Hematopoietic multipotent progenitor cell treated with erythropoietin and hydrocortisone succinate and interleukin-3 and kit ligand, for 8 days (in vitro differentiated cells): ENCODE measurements at regions not wholly inside any gene's neighbourhood (a gene's known extent, or its start where the extent isn't known, plus 50 kb on each side); places are given as distances from the start of the nearest gene placed in this dataset.
"Not testable (repeated sequence)": the region's sequence is repeated elsewhere in the genome, so short reads cannot be mapped to it uniquely, and the experiment has no call there.

Experiments used
- DNase-seq: peaks from one replicate; pipeline ENCODE4 v3.0.0-alpha.2; 2015

- DNase-seq, result no peak
Measured at GRCh38 chr7:23887660-23888059, 177.6 kb downstream of the STK31 start.

- DNase-seq, result no peak
Measured at GRCh38 chr7:23888958-23889357, 178.9 kb downstream of the STK31 start.

- no peak for DNase-seq
Measured at GRCh38 chr7:23889566-23889965, 179.5 kb downstream of the STK31 start.

GRCh38 chr7:23892019-23892418 lies 182.0 kb downstream of the STK31 start:
- DNase-seq, result no peak

- no peak for DNase-seq
Measured at GRCh38 chr7:23893176-23893941, 183.3 kb downstream of the STK31 start.

- no peak for DNase-seq
Measured at GRCh38 chr7:23893942-23894891, 184.2 kb downstream of the STK31 start.

GRCh38 chr7:23894892-23895569 lies 185.0 kb downstream of the STK31 start:
- DNase-seq, result no peak

- DNase-seq, result no peak
Measured at GRCh38 chr7:23895666-23896096, 185.7 kb downstream of the STK31 start.

GRCh38 chr7:23898619-23899018 lies 188.6 kb downstream of the STK31 start:
- DNase-seq, result no peak

GRCh38 chr7:23904901-23905300 lies 194.9 kb downstream of the STK31 start:
- not testable (repeated sequence) for DNase-seq

GRCh38 chr7:23907012-23907411 lies 197.0 kb downstream of the STK31 start:
- no peak for DNase-seq

GRCh38 chr7:23909426-23909825 lies 199.4 kb downstream of the STK31 start:
- no peak for DNase-seq

- no peak for DNase-seq
Measured at GRCh38 chr7:23912065-23912464, 202.0 kb downstream of the STK31 start.

GRCh38 chr7:23913016-23913415 lies 203.0 kb downstream of the STK31 start:
- DNase-seq, result no peak

- DNase-seq, result no peak
Measured at GRCh38 chr7:23915236-23915635, 205.2 kb downstream of the STK31 start.

- DNase-seq, result no peak
Measured at GRCh38 chr7:23918286-23918685, 208.3 kb downstream of the STK31 start.

- no peak for DNase-seq
Measured at GRCh38 chr7:23918856-23919255, 208.8 kb downstream of the STK31 start.

GRCh38 chr7:23925088-23925487 lies 215.1 kb downstream of the STK31 start:
- DNase-seq, result no peak

- no peak for DNase-seq
Measured at GRCh38 chr7:23927709-23928417, 217.8 kb downstream of the STK31 start.

GRCh38 chr7:23928418-23928775 lies 218.4 kb downstream of the STK31 start:
- DNase-seq, result no peak

- no peak for DNase-seq
Measured at GRCh38 chr7:23930312-23930711, 220.3 kb downstream of the STK31 start.

- DNase-seq, result no peak
Measured at GRCh38 chr7:23931633-23932032, 221.6 kb downstream of the STK31 start.

- no peak for DNase-seq
Measured at GRCh38 chr7:23938215-23938614, 228.2 kb downstream of the STK31 start.
